Brain microvascular endothelial cell (primary cell): ENCODE measurements at regions not wholly inside any gene's neighbourhood (a gene's known extent, or its start where the extent isn't known, plus 50 kb on each side); places are given as distances from the start of the nearest gene placed in this dataset.

Source experiments
- DNase-seq: peaks from one replicate; pipeline ENCODE4 v3.0.0-alpha.2; 2020
- H3K27ac ChIP-seq: fragments of 250-450 bp; sonication (Bioruptor Pico); 2 replicates; pipeline ENCODE4 v1.5.1; 2020; ENCODE audit warnings: mild to moderate bottlenecking, moderate library complexity
- H3K27me3 ChIP-seq: fragments of 250-450 bp; sonication (Bioruptor Pico); replicated peaks from 2 replicates; pipeline ENCODE4 v1.5.1; 2020; ENCODE audit warnings: mild to moderate bottlenecking
- H3K36me3 ChIP-seq: fragments of 250-450 bp; sonication (Bioruptor Pico); replicated peaks from 2 replicates; pipeline ENCODE4 v1.5.1; 2020; ENCODE audit warnings: mild to moderate bottlenecking
- H3K4me3 ChIP-seq: 2 replicates; pipeline ENCODE4 v1.5.1; 2011; ENCODE audit warnings: low read depth, mild to moderate bottlenecking, control low read depth, low read length, moderate library complexity
- CTCF ChIP-seq: IDR thresholded peaks from 2 replicates; pipeline ENCODE4 v1.5.1; 2011; ENCODE audit warnings: low read depth, mild to moderate bottlenecking, moderate library complexity, low read length, control low read depth, inconsistent platforms; ENCODE audit errors: missing control alignments
- in situ Hi-C: cut with HindIII; loops from 2 replicates; pipeline ENCODE4 v1.10.0; 2017; ENCODE audit warnings: low sequenced_read_pairs, low pct_ligation_motif_present

GRCh38 chr12:116415408-116416108, 138.1 kb upstream of the MED13L start:
- Histone ChIP-seq H3K4me3 (no peak overlapping the region), H3K27me3 (no peaks in the 10 kb centered on the region), H3K27ac (no peak overlapping the region), H3K36me3 (no peaks in the 10 kb centered on the region)
- no peak for DNase-seq
- no peak for TF ChIP-seq CTCF
- in situ Hi-C loops, result no loop called here

GRCh38 chr12:116416166-116416565, 138.7 kb upstream of the MED13L start:
- Histone ChIP-seq H3K36me3 (no peaks in the 10 kb centered on the region), H3K27ac (no peak overlapping the region), H3K4me3 (no peak overlapping the region), H3K27me3 (no peaks in the 10 kb centered on the region)
- no peak for DNase-seq
- peak; percentile 11 for TF ChIP-seq CTCF
- in situ Hi-C loops, result no loop called here

GRCh38 chr12:116418551-116418950, 140.6 kb upstream of the MAP1LC3B2 start:
- Histone ChIP-seq H3K4me3 (no peak overlapping the region), H3K27ac (no peak overlapping the region), H3K36me3 (no peaks in the 10 kb centered on the region), H3K27me3 (no peaks in the 10 kb centered on the region)
- in situ Hi-C loops, result no loop called here
- no peak for DNase-seq
- no peak for TF ChIP-seq CTCF

- H3K36me3 ChIP-seq, result no peaks in the 10 kb centered on the region
- DNase-seq, result no peak
- no peaks in the 10 kb centered on the region for H3K27me3 ChIP-seq
- H3K27ac ChIP-seq, result no peak overlapping the region
- no peak for TF ChIP-seq CTCF
- in situ Hi-C loops, result no loop called here
- H3K4me3 ChIP-seq, result no peak overlapping the region
Measured at GRCh38 chr12:116420227-116420880, 138.8 kb upstream of the MAP1LC3B2 start.

- DNase-seq, result no peak
- no peak overlapping the region for H3K4me3 ChIP-seq
- in situ Hi-C loops, result no loop called here
- no peak overlapping the region for H3K27ac ChIP-seq
- TF ChIP-seq CTCF, result no peak
- no peaks in the 10 kb centered on the region for H3K27me3 ChIP-seq
- H3K36me3 ChIP-seq, result no peaks in the 10 kb centered on the region
Measured at GRCh38 chr12:116421785-116422538, 137.2 kb upstream of the MAP1LC3B2 start.
